Mesendoderm (in vitro differentiated cells): ENCODE measurements at regions not wholly inside any gene's neighbourhood (a gene's known extent, or its start where the extent isn't known, plus 50 kb on each side); places are given as distances from the start of the nearest gene placed in this dataset.
"Not testable (repeated sequence)": the region's sequence is repeated elsewhere in the genome, so short reads cannot be mapped to it uniquely, and the experiment has no call there.

Experiments
- DNase-seq: peaks from one replicate; pipeline ENCODE4 v3.0.0; 2013
- H2AK5ac ChIP-seq: 2 replicates; pipeline ENCODE4 v1.6.1; 2013; ENCODE audit warnings: low read length, inconsistent platforms
- H2BK120ac ChIP-seq: 2 replicates; pipeline ENCODE4 v1.6.1; 2013; ENCODE audit warnings: low read depth, mild to moderate bottlenecking, low read length, moderate library complexity, mixed read lengths
- H2BK15ac ChIP-seq: replicated peaks from 2 replicates; pipeline ENCODE4 v1.6.1; 2013; ENCODE audit warnings: low read depth, mild to moderate bottlenecking, moderate library complexity
- H2BK5ac ChIP-seq: 2 replicates; pipeline ENCODE4 v1.6.1; 2013; ENCODE audit warnings: low read length, inconsistent platforms
- H3K18ac ChIP-seq: 2 replicates; pipeline ENCODE4 v1.6.1; 2013; ENCODE audit warnings: mild to moderate bottlenecking, low read length, mixed read lengths
- H3K23ac ChIP-seq: one replicate; pipeline ENCODE4 v1.6.1; 2013; ENCODE audit warnings: low read length
- H3K27ac ChIP-seq: 2 replicates; pipeline ENCODE4 v1.5.1; 2013; ENCODE audit warnings: low read depth, mild to moderate bottlenecking, inconsistent platforms, low read length, moderate library complexity
- H3K27me3 ChIP-seq: 2 replicates; pipeline ENCODE4 v1.6.1; 2013; ENCODE audit warnings: low read length, control low read depth, mild to moderate bottlenecking, inconsistent platforms; ENCODE audit not compliant: insufficient read depth, poor library complexity
- H3K36me3 ChIP-seq: 2 replicates; pipeline ENCODE4 v1.6.1; 2013; ENCODE audit warnings: low read length, inconsistent platforms; ENCODE audit not compliant: control insufficient read depth, insufficient read depth
- H3K4ac ChIP-seq: one replicate; pipeline ENCODE4 v1.6.1; 2013; ENCODE audit warnings: low read depth, mild to moderate bottlenecking, low read length, moderate library complexity
- H3K4me1 ChIP-seq: 2 replicates; pipeline ENCODE4 v1.6.1; 2013; ENCODE audit warnings: low read depth, low read length, inconsistent platforms; ENCODE audit not compliant: control insufficient read depth
- H3K4me2 ChIP-seq: 2 replicates; pipeline ENCODE4 v1.6.1; 2013; ENCODE audit warnings: low read length
- H3K4me3 ChIP-seq: 2 replicates; pipeline ENCODE4 v1.5.1; 2013; ENCODE audit warnings: mild to moderate bottlenecking, low read length
- H3K56ac ChIP-seq: one replicate; pipeline ENCODE4 v1.6.1; 2013; ENCODE audit warnings: low read length
- H3K79me1 ChIP-seq: 2 replicates; pipeline ENCODE4 v1.6.1; 2013; ENCODE audit warnings: low read length, inconsistent platforms
- H3K79me2 ChIP-seq: 2 replicates; pipeline ENCODE4 v1.6.1; 2013; ENCODE audit warnings: mild to moderate bottlenecking, low read length; ENCODE audit not compliant: control insufficient read depth, insufficient read depth
- H3K9ac ChIP-seq: 2 replicates; pipeline ENCODE4 v1.6.1; 2013; ENCODE audit warnings: low read length, inconsistent platforms
- H4K5ac ChIP-seq: one replicate; pipeline ENCODE4 v1.6.1; 2013; ENCODE audit warnings: low read length
- H4K8ac ChIP-seq: one replicate; pipeline ENCODE4 v1.6.1; 2013; ENCODE audit warnings: low read depth, mild to moderate bottlenecking, control low read depth, low read length, moderate library complexity
- WGBS: extraction: QIAGEN DNeasy Blood & Tissue Kit; methylation state at CpG from one replicate; pipeline ENCODE4 v1.1.7; 2013; ENCODE audit warnings: low lambda C conversion rate, missing lambda C conversion rate; ENCODE audit not compliant: insufficient coverage; ENCODE audit errors: extremely low coverage; 5-methylcytosine and 5-hydroxymethylcytosine counted together

DNA sequence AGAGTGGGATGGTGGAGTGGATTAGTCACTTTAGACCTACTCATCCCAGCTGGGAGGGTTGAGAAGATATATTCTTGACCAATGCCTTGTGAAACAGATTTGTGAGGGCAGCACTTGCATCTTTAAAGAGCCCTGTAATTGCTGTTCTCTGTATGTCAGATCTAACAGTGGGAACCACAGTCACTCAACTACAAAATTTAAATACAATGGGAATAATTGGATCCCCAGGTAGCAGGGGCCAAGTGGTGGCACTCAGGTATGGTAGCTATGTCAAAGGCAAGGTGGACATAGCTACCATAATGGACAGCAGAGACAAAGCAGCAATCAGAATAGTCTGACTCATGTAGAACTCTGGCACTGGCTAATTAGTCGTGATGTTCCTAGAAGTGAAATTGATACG lies 559.6 kb downstream of the PTPRU start:
- not testable (repeated sequence) for H3K4me2 ChIP-seq, H3K9ac ChIP-seq, H2BK5ac ChIP-seq, H3K27ac ChIP-seq, H3K79me1 ChIP-seq, H3K4ac ChIP-seq, DNase-seq, H3K4me1 ChIP-seq, H3K4me3 ChIP-seq, H3K36me3 ChIP-seq, H3K56ac ChIP-seq, H2BK15ac ChIP-seq, H2BK120ac ChIP-seq, H3K79me2 ChIP-seq, H3K23ac ChIP-seq, H3K18ac ChIP-seq, H4K5ac ChIP-seq, H4K8ac ChIP-seq, H2AK5ac ChIP-seq, H3K27me3 ChIP-seq
- no CpG with 5 or more reads among the region's 2 CpGs for WGBS

- no peaks in the 10 kb centered on the region for H3K79me2 ChIP-seq
- no peak overlapping the region for H3K9ac ChIP-seq
- no CpG with 5 or more reads among the region's 8 CpGs for WGBS
Observed at GRCh38 chr1:29793653-29794348, 557.5 kb downstream of the PTPRU start.

DNA sequence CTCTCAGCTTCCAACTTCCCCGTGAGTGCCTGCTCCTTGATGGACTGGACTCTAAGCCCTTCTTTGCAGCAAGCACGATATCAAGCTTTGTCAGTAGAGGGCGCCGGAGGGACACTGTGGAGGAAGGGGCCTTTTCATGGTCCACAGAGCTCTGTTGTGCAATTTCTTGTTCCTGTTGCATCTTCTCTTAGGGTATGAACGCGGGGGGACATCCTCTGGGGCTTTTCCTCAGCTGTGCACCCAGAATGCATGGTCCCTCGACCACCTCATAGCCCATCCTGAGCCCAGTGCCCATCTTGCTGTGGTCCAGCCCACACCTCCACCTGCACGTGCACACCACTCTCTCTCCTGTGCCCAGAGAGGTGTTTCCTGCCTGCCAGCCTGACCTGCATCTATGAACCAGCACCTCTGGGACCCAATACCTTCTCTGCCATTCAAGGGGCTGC lies 556.8 kb downstream of the PTPRU start:
- no peaks in the 10 kb centered on the region for H3K79me2 ChIP-seq
- DNase-seq: peak; percentile 94
- no peaks in the 10 kb centered on the region for H3K36me3 ChIP-seq
- no peak overlapping the region for H4K5ac ChIP-seq
- H3K9ac ChIP-seq: no peak overlapping the region
- no peaks in the 10 kb centered on the region for H3K79me1 ChIP-seq
- peak overlapping the region; percentile 82 for H3K4ac ChIP-seq
- H3K27me3 ChIP-seq: no peaks in the 10 kb centered on the region
- H3K56ac ChIP-seq: peak overlapping the region; percentile 73
- no peak overlapping the region for H3K4me3 ChIP-seq
- H3K27ac ChIP-seq: no peak overlapping the region
- no peak overlapping the region for H2BK120ac ChIP-seq
- no peak overlapping the region for H3K4me2 ChIP-seq
- no peak overlapping the region for H2BK5ac ChIP-seq
- H3K4me1 ChIP-seq: no peaks in the 10 kb centered on the region
- no peak overlapping the region for H2AK5ac ChIP-seq
- no peak overlapping the region for H2BK15ac ChIP-seq
- H4K8ac ChIP-seq: no peak overlapping the region
- WGBS: no CpG with 5 or more reads among the region's 8 CpGs
- no peak overlapping the region for H3K23ac ChIP-seq
- H3K18ac ChIP-seq: no peak overlapping the region

More at GRCh38 chr1:29793653-29794348, 557.5 kb downstream of the PTPRU start:
- H3K4ac ChIP-seq: no peak overlapping the region
- H2BK5ac ChIP-seq: no peak overlapping the region
- H2BK15ac ChIP-seq: no peak overlapping the region
- no peak overlapping the region for H4K5ac ChIP-seq
- H3K4me1 ChIP-seq: no peaks in the 10 kb centered on the region
- no peak overlapping the region for H4K8ac ChIP-seq
- no peak overlapping the region for H3K23ac ChIP-seq
- no peak for DNase-seq
- H3K4me2 ChIP-seq: no peak overlapping the region
- H3K18ac ChIP-seq: no peak overlapping the region
- no peak overlapping the region for H3K4me3 ChIP-seq
- H3K27me3 ChIP-seq: no peaks in the 10 kb centered on the region
- no peaks in the 10 kb centered on the region for H3K36me3 ChIP-seq
- H3K79me1 ChIP-seq: no peaks in the 10 kb centered on the region
- no peak overlapping the region for H3K56ac ChIP-seq
- H3K27ac ChIP-seq: no peak overlapping the region
- no peak overlapping the region for H2BK120ac ChIP-seq
- H2AK5ac ChIP-seq: no peak overlapping the region

DNA sequence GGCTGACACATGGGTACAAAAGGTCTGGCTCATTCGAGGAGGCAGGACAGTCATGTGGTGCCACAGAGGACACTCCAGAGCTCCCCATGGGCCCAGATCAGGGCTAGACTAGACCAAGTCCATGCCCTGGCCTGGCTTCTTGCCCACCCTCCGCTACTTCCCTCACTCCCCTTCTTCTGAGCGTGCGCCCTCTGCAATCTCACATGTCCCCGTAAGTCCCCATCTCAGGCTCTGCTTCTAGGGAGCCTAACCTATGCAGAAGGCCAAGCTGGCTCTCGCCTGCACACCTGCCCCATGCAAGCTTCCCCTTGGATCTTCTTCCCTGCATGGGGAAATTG lies 553.6 kb downstream of the PTPRU start:
- Histone ChIP-seq H2AK5ac (no peak overlapping the region), H3K4me2 (no peak overlapping the region), H2BK5ac (no peak overlapping the region), H3K4me3 (no peak overlapping the region), H3K18ac (no peak overlapping the region), H3K79me2 (no peaks in the 10 kb centered on the region), H2BK120ac (no peak overlapping the region), H3K56ac (no peak overlapping the region), H4K5ac (no peak overlapping the region), H4K8ac (no peak overlapping the region), H3K36me3 (no peaks in the 10 kb centered on the region), H2BK15ac (no peak overlapping the region), H3K27ac (no peak overlapping the region), H3K79me1 (no peaks in the 10 kb centered on the region), H3K27me3 (no peaks in the 10 kb centered on the region), H3K4me1 (no peaks in the 10 kb centered on the region), H3K23ac (no peak overlapping the region), H3K4ac (no peak overlapping the region), H3K9ac (no peak overlapping the region)
- DNase-seq: peak; percentile 54
- WGBS: no CpG with 5 or more reads among the region's 6 CpGs

GRCh38 chr1:29789221-29789909 lies 553.0 kb downstream of the PTPRU start:
- Histone ChIP-seq H2BK5ac (no peak overlapping the region), H2AK5ac (no peak overlapping the region), H3K36me3 (no peaks in the 10 kb centered on the region), H3K18ac (no peak overlapping the region), H3K9ac (no peak overlapping the region), H3K4me3 (no peak overlapping the region), H3K4me2 (no peak overlapping the region), H4K8ac (no peak overlapping the region), H2BK15ac (no peak overlapping the region), H3K23ac (no peak overlapping the region), H3K4me1 (no peaks in the 10 kb centered on the region), H3K79me1 (no peaks in the 10 kb centered on the region), H3K56ac (no peak overlapping the region), H3K27me3 (no peaks in the 10 kb centered on the region), H3K27ac (no peak overlapping the region), H2BK120ac (no peak overlapping the region), H4K5ac (no peak overlapping the region), H3K79me2 (no peaks in the 10 kb centered on the region), H3K4ac (no peak overlapping the region)
- no peak for DNase-seq
- WGBS: no CpG with 5 or more reads among the region's 10 CpGs
